ENCODE measurements at regions not wholly inside any gene's neighbourhood (a gene's known extent, or its start where the extent isn't known, plus 50 kb on each side); places are given as distances from the start of the nearest gene placed in this dataset.

DNA sequence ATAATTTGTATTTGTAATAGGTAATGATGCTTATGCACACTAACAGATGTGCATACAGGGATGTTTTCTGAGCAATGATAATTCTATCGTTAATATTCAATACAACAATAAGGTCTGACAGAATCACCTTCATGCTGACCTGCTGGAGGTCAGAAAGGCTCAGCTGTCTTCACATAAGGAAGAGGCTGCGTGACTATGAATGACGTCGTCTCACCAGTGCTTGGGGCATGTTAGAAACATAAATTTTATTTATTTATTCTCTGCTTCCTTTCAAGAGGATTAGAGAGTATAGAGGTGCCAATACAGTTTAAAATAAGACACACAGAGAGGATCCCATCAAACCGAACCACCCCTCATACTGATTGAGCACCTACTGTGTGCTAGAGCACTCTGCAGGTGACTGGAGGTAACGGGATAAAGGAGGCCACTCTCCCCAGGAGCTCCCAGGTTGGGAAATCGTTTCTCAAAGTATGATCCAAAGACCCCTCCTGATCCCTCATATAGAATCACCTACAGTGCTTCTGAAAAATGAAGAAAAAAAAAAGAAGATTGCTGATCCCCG is 265.6 kb upstream of the NPVF start:
- TF ChIP-seq, protein P1, sequence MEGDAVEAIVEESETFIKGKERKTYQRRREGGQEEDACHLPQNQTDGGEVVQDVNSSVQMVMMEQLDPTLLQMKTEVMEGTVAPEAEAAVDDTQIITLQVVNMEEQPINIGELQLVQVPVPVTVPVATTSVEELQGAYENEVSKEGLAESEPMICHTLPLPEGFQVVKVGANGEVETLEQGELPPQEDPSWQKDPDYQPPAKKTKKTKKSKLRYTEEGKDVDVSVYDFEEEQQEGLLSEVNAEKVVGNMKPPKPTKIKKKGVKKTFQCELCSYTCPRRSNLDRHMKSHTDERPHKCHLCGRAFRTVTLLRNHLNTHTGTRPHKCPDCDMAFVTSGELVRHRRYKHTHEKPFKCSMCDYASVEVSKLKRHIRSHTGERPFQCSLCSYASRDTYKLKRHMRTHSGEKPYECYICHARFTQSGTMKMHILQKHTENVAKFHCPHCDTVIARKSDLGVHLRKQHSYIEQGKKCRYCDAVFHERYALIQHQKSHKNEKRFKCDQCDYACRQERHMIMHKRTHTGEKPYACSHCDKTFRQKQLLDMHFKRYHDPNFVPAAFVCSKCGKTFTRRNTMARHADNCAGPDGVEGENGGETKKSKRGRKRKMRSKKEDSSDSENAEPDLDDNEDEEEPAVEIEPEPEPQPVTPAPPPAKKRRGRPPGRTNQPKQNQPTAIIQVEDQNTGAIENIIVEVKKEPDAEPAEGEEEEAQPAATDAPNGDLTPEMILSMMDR (IDR thresholded peaks at IDR 0.05; ENCODE audit: control insufficient read depth, insufficient read depth, low read depth, low read length, missing control alignments) = no peak
- DNase-seq (ENCODE audit: low read depth) = no peak
- no peak overlapping the region for H3K4me3 ChIP-seq (ENCODE audit: control insufficient read depth, low read depth, low read length)

DNA sequence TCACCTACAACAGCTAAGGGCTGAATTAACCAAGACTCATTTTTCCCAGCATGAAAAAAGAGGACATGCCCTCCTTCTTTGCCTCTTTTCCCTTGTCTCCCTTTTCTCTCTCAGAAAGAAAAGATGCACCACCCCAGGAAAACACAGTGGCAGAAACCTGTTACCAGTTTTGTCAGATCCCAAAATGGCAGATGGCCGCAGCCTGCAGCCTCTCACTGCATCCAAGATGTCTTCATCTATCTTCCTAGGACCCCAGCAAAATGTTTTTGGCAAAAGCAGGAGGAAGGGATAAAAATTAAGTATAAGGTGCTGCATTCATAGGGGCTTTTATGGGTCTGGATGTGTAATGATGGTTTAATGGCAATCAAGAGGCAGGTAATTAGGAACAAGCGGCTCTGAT is 266.6 kb upstream of the NPVF start:
- DNase-seq (ENCODE audit: low read depth) = no peak
- no peak overlapping the region for H3K4me3 ChIP-seq (ENCODE audit: control insufficient read depth, low read depth, low read length)
- TF ChIP-seq, protein P1 (IDR thresholded peaks at IDR 0.05; ENCODE audit: control insufficient read depth, insufficient read depth, low read depth, low read length, missing control alignments) = no peak

DNA sequence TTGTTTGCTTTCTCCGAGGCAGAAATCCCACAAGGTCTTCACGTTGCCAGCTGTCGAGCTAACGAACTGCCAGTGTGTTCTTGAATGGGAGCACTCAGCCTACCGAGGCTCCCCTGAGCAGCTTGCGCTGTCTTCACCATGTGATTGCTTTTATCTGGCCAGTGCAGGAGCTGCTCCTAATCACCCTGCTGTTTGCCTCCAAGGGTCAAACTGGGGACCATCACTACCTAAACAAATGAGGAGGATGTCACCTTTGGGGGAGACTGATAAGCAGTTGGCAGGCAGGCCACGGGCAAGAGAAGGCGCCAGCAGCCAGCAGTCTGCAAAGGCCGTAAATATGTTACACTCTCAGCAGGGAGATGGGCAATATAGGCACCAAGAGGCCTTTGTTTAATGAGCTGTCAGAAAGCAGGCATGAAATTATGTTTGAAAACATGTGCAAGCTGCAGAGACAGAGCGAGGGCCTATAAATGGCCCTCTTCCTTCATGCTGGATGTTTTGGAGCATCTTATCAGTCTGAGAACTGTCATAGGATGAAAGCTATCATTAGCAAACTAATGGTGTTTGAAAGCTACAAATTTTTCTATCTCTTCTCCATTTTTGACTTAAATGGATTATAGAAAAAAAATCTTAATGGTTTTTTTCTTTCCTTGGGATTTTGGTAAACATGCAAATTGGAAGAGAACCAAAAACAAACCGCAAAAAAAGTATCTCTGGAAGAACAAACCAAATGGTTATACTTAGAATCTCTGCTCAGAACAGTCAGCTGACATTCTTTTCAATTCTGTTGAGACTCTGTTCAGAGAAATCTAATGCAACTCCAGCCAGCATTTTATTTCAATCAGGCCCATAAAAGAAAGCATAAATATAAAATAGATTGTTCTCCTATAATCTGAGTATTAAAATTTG is 267.3 kb upstream of the NPVF start:
- TF ChIP-seq, protein P1 (IDR thresholded peaks at IDR 0.05; ENCODE audit: control insufficient read depth, insufficient read depth, low read depth, low read length, missing control alignments) = no peak
- no peak for DNase-seq (ENCODE audit: low read depth)
- no peak overlapping the region for H3K4me3 ChIP-seq (ENCODE audit: control insufficient read depth, low read depth, low read length)

DNA sequence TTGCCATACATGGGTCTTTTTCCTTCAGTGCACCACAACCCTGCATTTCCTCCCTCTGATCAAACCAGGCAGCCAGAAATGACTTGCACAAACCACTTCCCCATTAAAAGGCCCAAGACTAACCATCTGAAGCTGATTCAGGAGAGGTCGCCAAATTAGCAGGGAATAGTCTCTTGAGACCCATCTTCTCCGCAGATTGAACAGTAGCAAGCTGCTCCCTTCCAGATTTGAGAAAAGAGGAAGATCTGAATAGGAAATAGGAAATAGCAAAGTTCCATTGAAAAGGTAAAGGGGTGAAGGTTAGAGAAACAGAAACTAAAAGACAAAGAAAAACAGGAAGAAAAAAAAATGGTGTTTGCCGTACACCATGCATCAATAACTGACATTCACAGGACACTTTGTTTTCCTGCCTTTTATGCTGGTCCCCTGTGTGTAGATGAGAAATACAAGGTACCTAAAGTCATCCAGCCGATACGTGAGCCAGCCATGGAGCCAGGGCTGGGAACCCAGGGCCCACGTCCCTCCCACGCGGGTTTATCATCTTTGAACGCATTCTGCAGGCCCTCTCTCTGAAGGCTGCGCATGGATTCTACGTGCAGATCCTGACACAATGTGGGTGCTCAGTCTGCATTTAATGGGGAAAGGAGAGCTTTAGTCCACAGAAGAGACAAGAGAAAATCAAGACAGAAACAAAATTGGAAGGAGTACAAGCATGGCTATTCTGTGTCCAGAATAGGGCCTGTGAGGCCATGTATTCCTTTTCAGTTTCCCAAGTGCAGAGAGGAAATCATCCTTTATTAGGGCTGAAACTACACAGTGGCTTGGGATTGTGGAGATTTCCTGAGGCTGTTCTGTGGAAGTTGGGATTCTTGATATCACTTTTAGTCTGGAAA is 268.4 kb upstream of the NPVF start:
- no peak overlapping the region for H3K4me3 ChIP-seq (ENCODE audit: control insufficient read depth, low read depth, low read length)
- TF ChIP-seq, protein P1 (IDR thresholded peaks at IDR 0.05; ENCODE audit: control insufficient read depth, insufficient read depth, low read depth, low read length, missing control alignments) = no peak
- DNase-seq (ENCODE audit: low read depth) = no peak

DNA sequence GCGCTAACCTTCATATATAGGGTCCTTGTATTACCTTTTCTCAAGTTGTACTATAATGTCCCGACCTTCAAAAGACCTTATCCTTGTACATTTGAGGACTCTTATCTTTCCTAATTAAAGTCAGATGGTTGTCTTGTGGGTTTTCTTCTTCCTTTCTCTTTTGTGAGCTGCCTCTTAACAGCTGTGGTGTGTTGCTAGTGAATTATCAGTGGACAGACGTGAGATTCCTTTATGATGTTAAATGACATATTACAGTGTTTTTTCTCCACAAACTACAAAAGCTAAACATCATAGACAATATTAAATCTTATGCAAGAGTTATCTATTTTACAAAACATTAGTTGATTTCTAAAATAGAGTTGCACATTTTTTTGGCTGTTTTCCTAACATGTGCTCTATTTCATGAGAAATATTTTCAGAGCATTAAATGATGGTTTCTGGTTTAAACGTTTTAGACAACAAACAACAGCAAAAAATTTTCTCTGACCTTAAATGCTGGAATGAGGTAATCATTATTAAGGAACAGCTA is 272.2 kb upstream of the NPVF start:
- no peak for DNase-seq (ENCODE audit: low read depth)
- TF ChIP-seq, protein P1 (IDR thresholded peaks at IDR 0.05; ENCODE audit: control insufficient read depth, insufficient read depth, low read depth, low read length, missing control alignments) = no peak
- no peak overlapping the region for H3K4me3 ChIP-seq (ENCODE audit: control insufficient read depth, low read depth, low read length)

DNA sequence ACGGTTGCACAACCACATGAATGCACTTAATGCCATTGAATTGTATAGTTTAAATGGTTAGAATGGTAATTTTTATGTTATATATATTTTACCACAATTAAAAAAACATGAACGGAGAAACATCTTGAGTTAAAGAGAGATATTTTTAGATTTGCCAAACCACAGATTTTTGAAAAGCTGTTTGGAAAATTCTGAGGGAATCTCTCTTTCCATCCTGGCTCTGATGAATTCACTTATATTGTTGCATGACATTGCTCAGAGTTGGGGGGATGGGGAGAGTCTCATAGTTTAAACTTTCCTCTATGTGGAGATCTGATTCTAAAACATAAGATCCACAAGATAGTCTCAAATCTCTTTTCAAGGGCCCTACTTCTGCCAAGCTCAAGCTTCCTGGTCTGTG is 275.0 kb upstream of the NPVF start:
- no peak overlapping the region for H3K4me3 ChIP-seq (ENCODE audit: control insufficient read depth, low read depth, low read length)
- no peak for DNase-seq (ENCODE audit: low read depth)
- TF ChIP-seq, protein P1 (IDR thresholded peaks at IDR 0.05; ENCODE audit: control insufficient read depth, insufficient read depth, low read depth, low read length, missing control alignments) = no peak
